ENCODE measurements at regions not wholly inside any gene's neighbourhood (a gene's known extent, or its start where the extent isn't known, plus 50 kb on each side); places are given as distances from the start of the nearest gene placed in this dataset.

- TF ChIP-seq CTCF (IDR thresholded peaks at IDR 0.05; ENCODE audit: extremely low read depth in 1 of 2, insufficient read depth in 1 of 2, low read depth in 1 of 2, low read length in 2 of 2) (no peak), POLR2A (IDR thresholded peaks at IDR 0.05; ENCODE audit: low read depth, low read length) (no peak), POLR2AphosphoS5 (IDR thresholded peaks at IDR 0.05; ENCODE audit: insufficient read depth, low read depth, low read length) (no peak), EZH2 (IDR thresholded peaks at IDR 0.05; ENCODE audit: borderline replicate concordance, low read depth, low read length, severe bottlenecking) (no peak), MYC (IDR thresholded peaks at IDR 0.05; ENCODE audit: low read depth, low read length) (no peak)
These were observed 61.1 kb upstream of the DLK1 start for GRCh38 chr14:100665511-100666032.
